ENCODE measurements at regions not wholly inside any gene's neighbourhood (a gene's known extent, or its start where the extent isn't known, plus 50 kb on each side); places are given as distances from the start of the nearest gene placed in this dataset.

DNA sequence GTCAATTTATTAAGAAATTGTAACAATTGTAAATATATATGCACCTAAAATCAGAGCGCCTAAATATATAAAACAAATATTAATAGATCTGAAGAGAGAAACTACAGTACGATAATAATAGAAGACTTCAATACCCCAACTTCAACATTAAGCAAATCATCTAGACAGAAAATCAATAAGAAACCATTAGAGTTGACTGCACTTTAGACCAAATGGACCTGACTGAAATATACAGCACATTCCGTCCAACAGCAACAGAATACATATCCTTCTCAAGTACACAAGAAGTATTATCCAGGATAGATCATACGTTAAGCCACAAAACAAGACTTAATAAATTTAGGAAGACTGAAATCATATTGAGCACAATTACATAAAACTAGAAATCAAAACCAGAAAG lies 208.7 kb downstream of the MED10 start:
- no peak for DNase-seq (ENCODE audit: low spot score)

GRCh38 chr5:6166698-6167394 lies 211.5 kb downstream of the MED10 start:
- DNase-seq (ENCODE audit: low spot score), result no peak

DNA sequence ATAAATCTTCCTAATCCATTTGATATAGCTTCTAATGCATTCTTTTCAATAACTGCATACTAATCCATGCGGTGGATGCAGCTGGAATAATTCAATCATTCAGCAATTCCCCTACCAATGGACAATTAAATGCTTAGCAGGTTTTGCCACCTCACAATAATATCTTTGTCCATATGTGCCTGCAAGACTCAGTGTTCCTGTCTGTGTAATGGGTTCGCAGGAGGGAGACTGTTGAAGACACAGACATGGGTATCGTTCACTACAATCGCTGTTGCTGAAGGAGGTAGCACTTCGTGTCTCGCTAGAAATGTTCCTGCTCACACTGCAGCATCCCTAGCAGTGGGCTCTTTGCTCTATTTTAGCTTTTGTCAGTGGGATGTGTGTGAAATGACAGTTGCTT lies 214.4 kb downstream of the MED10 start:
- DNase-seq (ENCODE audit: low spot score), result no peak

GRCh38 chr5:6162175-6162574 lies 216.2 kb downstream of the MED10 start:
- DNase-seq (ENCODE audit: low spot score), result no peak

DNA sequence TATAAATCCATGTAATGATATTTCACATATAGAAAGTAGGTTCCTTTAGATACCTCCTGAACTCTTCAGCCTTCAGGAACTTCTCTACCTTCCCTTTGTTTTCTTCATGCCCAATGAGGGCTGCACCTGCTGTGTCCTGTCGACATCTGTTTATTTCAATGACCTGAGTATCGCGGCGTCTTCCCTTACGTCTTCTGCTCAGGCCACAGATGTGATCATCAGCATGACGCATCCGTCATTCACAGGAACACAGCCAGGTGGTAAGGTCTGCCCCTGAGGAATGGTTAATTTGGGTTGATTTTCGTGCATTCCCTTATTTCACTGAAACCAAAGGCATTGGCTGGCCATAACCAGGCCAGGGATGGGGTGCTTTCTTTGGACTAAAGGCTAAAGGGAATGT lies 217.1 kb downstream of the MED10 start:
- no peak for DNase-seq (ENCODE audit: low spot score)

GRCh38 chr5:6159832-6160430 lies 218.4 kb downstream of the MED10 start:
- DNase-seq (ENCODE audit: low spot score), result no peak

- no peak for DNase-seq (ENCODE audit: low spot score)
Measured at GRCh38 chr5:6158974-6159831, 219.1 kb downstream of the MED10 start.

DNA sequence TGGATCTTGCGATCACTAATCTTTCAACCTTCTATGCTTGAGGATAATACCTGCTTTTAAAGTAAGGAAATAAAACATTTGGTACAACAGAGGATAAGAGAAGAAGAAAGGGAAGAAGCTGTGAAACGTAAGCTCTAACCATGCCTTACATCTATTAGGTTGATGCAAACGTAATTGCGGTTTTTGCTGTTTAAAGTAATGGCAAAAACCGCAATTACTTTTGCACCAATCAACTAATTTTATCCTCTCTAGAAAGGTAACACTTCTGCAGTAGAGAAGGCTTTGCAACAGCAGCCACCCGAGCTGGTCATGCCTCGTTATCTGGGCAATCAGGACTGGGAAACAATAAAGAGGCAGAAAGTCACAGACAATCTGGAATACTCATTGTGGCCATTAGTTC lies 224.1 kb downstream of the MED10 start:
- no peak for DNase-seq (ENCODE audit: low spot score)

GRCh38 chr5:6146271-6146670 lies 232.1 kb downstream of the MED10 start:
- DNase-seq (ENCODE audit: low spot score), result no peak

DNA sequence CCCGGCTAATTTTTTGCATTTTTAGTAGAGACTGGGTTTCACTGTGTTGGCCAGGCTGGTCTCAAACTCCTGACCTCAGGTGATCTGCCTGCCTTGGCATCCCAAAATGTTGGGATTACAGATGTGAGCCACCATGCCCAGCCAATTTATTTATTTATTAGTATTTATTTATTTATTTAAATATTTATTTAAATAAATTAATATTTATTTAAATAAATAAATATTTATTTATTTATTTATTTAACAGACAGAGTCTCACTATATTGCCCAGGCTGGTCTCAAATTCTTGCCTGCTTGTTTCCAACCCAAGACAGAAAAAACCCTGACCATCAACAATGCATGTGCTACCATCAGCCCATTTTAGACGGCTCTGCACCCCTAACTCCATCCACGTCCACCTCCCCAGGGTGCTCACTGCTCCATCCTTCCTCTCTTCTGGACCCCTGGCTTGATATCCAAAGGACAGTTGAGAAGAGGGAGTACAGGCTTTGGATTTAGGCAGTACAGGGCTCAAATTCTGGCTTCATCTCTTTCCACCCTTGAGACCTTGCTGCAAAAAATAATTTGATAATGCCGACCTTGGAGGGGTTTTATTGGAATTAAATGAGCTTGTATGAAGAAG lies 232.6 kb downstream of the MED10 start:
- no peak for DNase-seq (ENCODE audit: low spot score)

DNA sequence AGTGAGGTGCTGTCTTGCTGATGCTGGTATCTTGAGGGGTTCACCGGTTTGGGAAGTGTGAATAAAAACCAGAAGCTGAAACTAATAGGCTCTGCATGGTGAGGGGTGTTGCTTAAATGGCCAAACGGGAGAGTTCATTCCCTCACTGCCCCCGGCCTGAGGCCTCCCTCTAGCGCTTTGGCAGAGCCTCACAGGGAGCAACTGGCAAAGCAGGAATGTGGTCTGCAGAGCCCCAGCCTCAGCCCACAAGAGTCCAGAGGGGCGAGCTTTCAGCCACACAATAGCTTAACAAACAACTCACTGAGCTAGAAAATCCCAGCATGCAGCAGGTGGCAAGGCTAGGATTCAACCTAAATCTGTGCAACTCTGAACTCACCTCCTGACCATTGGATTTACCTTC lies 234.8 kb downstream of the MED10 start:
- no peak for DNase-seq (ENCODE audit: low spot score)

DNA sequence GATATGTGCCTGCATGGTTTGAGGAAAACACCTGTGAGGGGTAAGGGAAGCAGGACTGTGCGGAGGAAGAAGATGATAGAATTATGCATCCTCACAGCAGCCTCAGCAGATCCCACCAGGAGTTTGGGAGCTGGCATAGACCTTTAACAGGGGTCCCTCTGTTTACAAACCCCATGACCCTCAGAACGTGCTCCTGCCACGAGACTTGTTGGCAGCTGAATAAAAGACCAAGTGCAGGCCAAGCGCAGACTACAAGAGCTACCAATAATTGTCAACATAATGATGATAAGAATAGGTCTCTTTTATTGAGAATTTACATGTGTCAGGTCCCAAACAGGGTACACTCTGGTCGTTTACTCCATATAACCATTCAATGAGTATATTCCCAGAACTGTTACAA lies 236.0 kb downstream of the MED10 start:
- no peak for DNase-seq (ENCODE audit: low spot score)

DNA sequence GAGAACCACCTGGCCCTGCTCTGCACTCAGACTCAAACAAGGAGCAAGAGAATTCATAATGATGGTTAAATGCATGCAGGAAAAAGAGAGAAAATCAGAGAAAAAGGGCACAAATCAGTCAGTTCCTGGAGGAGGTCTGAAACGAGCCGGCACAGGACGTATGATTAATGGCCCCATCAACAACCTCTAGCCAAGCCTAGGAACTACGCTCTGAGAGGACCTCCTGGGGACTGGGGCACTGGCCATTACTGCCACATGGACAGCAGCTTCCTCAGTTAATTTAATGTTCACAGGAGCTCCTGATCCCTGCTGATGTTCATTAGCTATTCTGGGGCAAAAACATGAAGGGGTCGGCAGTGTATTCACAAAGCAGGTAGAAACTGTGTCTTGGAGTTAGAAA lies 238.1 kb downstream of the MED10 start:
- DNase-seq (ENCODE audit: low spot score), result no peak

- no peak for DNase-seq (ENCODE audit: low spot score)
Measured at GRCh38 chr5:6135977-6136376, 242.4 kb downstream of the MED10 start.

DNA sequence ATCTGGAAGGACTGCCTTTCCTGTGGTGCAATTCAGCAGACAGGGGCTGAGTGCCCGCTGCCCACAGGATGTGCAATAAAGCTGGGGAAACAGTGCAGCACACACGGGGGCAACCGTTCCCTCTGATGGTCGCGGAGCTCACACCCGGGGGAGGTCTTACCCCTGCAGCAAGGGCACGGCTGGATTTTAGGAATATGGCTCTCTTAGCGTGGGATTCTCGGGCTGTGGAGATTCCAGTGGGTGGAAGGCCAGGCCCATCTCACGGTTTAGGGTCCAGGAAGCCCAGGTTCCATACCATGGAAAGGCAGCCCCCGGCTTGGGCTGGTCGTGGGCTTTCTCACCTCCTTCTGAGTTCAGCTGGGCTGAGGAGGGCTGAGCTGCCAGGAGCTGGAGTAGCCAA lies 244.1 kb downstream of the MED10 start:
- no peak for DNase-seq (ENCODE audit: low spot score)

GRCh38 chr5:6125781-6126180 lies 252.6 kb downstream of the MED10 start:
- no peak for DNase-seq (ENCODE audit: low spot score)

DNA sequence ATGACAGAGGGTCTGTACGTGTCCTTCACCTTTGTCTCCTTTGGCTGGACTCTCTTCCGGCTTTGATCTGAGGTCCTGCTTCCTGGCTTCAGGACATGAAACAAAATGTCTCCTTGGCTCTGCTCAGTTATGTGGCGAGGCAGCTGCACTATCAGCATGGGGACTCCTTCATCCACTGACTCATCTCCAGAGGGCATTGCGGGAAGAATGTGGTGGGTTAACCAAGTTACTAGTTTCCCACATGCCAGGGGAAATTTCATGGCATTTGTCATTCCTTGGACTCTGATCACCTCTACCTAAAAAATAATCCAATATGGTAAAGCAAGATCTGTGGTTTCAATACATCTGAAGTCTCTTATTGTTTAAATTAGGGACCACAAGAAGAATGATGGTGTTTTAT lies 259.7 kb downstream of the MED10 start:
- DNase-seq (ENCODE audit: low spot score), result no peak

GRCh38 chr5:6117212-6117611 lies 261.1 kb downstream of the MED10 start:
- no peak for DNase-seq (ENCODE audit: low spot score)

DNA sequence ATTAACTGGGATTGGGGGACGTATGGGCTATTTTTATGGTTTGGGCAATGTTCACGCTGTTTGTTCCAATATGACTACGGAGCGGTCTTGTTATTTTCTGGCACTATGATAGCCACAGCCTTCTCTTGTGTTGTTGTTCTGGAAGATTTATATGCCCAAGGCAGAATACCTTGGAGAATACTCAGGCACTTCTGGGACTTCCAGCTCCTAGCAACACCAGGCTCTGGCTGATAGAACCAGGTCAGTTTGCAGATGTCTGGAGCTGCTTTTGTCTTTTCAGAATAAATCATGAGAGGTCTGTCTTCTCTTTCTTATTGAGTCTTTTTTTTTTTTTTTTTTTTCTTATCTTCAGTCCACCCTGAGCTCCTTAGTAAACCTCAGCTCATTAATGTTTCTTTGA lies 262.5 kb downstream of the MED10 start:
- no peak for DNase-seq (ENCODE audit: low spot score)

DNA sequence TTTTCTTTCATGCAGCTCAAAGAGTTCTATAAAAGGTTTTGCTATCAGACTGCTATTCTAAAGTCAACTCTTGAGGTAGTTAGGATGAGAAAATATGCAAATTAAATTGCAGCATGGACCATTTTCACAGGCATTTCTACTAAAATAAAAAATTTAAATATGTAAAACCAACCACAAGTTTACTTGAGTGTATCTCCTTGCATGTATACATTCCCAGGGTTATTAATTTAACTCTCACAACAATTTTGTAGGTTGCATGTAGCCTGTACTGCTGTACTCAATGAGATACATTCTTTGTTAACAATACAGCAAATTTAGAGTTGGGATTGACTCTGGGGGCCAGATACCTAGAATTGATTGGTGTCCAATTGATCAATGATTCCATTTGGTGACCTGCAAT lies 265.8 kb downstream of the MED10 start:
- DNase-seq (ENCODE audit: low spot score), result no peak

- DNase-seq (ENCODE audit: low spot score), result no peak
Measured at GRCh38 chr5:6112125-6112524, 266.2 kb downstream of the MED10 start.

- DNase-seq (ENCODE audit: low spot score), result no peak
Measured at GRCh38 chr5:6111131-6111530, 267.2 kb downstream of the MED10 start.
